ENCODE measurements at regions not wholly inside any gene's neighbourhood (a gene's known extent, or its start where the extent isn't known, plus 50 kb on each side); places are given as distances from the start of the nearest gene placed in this dataset.

GRCh38 chr15:97520689-97521088 lies 439.8 kb upstream of the ARRDC4 start:
- Histone ChIP-seq H3K4me1 (ENCODE audit: control insufficient read depth in 1 of 2, insufficient read depth in 1 of 2, low read depth in 1 of 2, low read length in 1 of 2) (no peaks in the 10 kb centered on the region), H3K9me3 (no peaks in the 10 kb centered on the region), H3K27ac (no peak overlapping the region), H3K4me3 (ENCODE audit: low read depth in 1 of 2, low read length in 1 of 2) (no peak overlapping the region), H3K27me3 (no peaks in the 10 kb centered on the region), H3K36me3 (no peaks in the 10 kb centered on the region)
- no peak for TF ChIP-seq CTCF (IDR thresholded peaks at IDR 0.05)

GRCh38 chr15:97521381-97522285 lies 438.9 kb upstream of the ARRDC4 start:
- Histone ChIP-seq H3K36me3 (no peaks in the 10 kb centered on the region), H3K27me3 (no peaks in the 10 kb centered on the region), H3K4me3 (ENCODE audit: low read depth in 1 of 2, low read length in 1 of 2) (no peak overlapping the region), H3K4me1 (ENCODE audit: control insufficient read depth in 1 of 2, insufficient read depth in 1 of 2, low read depth in 1 of 2, low read length in 1 of 2) (no peaks in the 10 kb centered on the region), H3K27ac (no peak overlapping the region), H3K9me3 (no peaks in the 10 kb centered on the region)
- TF ChIP-seq CTCF (IDR thresholded peaks at IDR 0.05): no peak

- H3K36me3 ChIP-seq: no peaks in the 10 kb centered on the region
- no peaks in the 10 kb centered on the region for H3K9me3 ChIP-seq
- no peak overlapping the region for H3K4me3 ChIP-seq (ENCODE audit: low read depth in 1 of 2, low read length in 1 of 2)
- no peak for TF ChIP-seq CTCF (IDR thresholded peaks at IDR 0.05)
- no peak overlapping the region for H3K27ac ChIP-seq
- H3K27me3 ChIP-seq: no peaks in the 10 kb centered on the region
- H3K4me1 ChIP-seq (ENCODE audit: control insufficient read depth in 1 of 2, insufficient read depth in 1 of 2, low read depth in 1 of 2, low read length in 1 of 2): no peaks in the 10 kb centered on the region
These were observed 438.2 kb upstream of the ARRDC4 start for GRCh38 chr15:97522347-97522746.

- H3K27ac ChIP-seq: no peak overlapping the region
- no peaks in the 10 kb centered on the region for H3K36me3 ChIP-seq
- no peaks in the 10 kb centered on the region for H3K4me1 ChIP-seq (ENCODE audit: control insufficient read depth in 1 of 2, insufficient read depth in 1 of 2, low read depth in 1 of 2, low read length in 1 of 2)
- H3K27me3 ChIP-seq: no peaks in the 10 kb centered on the region
- no peak for TF ChIP-seq CTCF (IDR thresholded peaks at IDR 0.05)
- no peak overlapping the region for H3K4me3 ChIP-seq (ENCODE audit: low read depth in 1 of 2, low read length in 1 of 2)
- no peaks in the 10 kb centered on the region for H3K9me3 ChIP-seq
These were observed 434.7 kb upstream of the ARRDC4 start for GRCh38 chr15:97525809-97526208.

- TF ChIP-seq CTCF (IDR thresholded peaks at IDR 0.05): no peak
- Histone ChIP-seq H3K4me3 (ENCODE audit: low read depth in 1 of 2, low read length in 1 of 2) (no peak overlapping the region), H3K27me3 (no peaks in the 10 kb centered on the region), H3K36me3 (no peaks in the 10 kb centered on the region), H3K4me1 (ENCODE audit: control insufficient read depth in 1 of 2, insufficient read depth in 1 of 2, low read depth in 1 of 2, low read length in 1 of 2) (no peaks in the 10 kb centered on the region), H3K27ac (no peak overlapping the region), H3K9me3 (no peaks in the 10 kb centered on the region)
These were observed 432.3 kb upstream of the ARRDC4 start for GRCh38 chr15:97528238-97528637.
